ENCODE measurements at regions not wholly inside any gene's neighbourhood (a gene's known extent, or its start where the extent isn't known, plus 50 kb on each side); places are given as distances from the start of the nearest gene placed in this dataset.

- TF ChIP-seq CTCF (IDR thresholded peaks at IDR 0.05; ENCODE audit: borderline replicate concordance, extremely low read depth, low read length, poor library complexity, severe bottlenecking) (peak; percentile 80), EZH2 (IDR thresholded peaks at IDR 0.05; ENCODE audit: borderline replicate concordance, low read depth, low read length, severe bottlenecking) (no peak)
Measured at GRCh38 chr16:85420501-85421337, 192.4 kb upstream of the GSE1 start.
